C4-2B (cell line): ENCODE measurements at regions not wholly inside any gene's neighbourhood (a gene's known extent, or its start where the extent isn't known, plus 50 kb on each side); places are given as distances from the start of the nearest gene placed in this dataset.

Source experiments
- H3K27ac ChIP-seq: fragments of 450-650 bp; 2 replicates; pipeline ENCODE4 v1.5.1; 2017
- CTCF ChIP-seq: fragments of 450-650 bp; conservative IDR thresholded peaks from 2 replicates; pipeline ENCODE4 v1.5.1; 2017; ENCODE audit warnings: mild to moderate bottlenecking
- ZFX ChIP-seq: fragments of 450-650 bp; IDR thresholded peaks from 2 replicates; pipeline ENCODE4 v1.6.1; 2017

DNA sequence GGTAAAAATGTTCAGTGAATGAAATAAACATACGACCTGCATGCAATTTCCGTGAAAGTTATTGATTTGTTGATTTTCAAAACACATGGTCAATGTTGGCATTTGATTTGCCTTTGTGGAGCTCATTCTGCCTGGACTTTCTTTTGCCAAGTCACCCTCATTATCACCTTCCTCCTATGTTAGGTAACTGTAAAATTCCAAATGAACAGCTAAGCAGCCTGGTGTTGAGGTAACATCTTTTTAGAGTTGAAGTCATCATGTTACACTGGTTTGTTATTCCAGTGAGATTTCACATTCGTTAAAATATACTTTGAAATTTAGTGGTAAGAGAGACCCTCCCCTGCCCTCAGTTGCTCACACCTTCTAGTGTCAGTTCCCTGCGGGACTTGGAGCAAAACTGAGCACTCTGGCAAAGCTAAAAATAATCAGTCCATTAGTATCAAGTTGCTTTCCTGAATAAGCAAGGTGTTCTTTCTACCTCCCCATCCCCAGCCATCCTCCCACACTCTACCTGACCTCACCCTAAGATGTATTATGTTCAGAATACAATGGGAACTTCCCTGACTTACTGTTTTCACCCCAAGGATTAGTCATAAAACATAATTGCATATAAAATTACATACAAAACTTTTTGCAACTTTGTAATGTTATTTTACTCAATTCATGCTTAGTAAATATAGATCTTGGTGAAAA, 283.3 kb upstream of the SEMA3A start:
- TF ChIP-seq ZFX (no peak), CTCF (no peak)
- H3K27ac ChIP-seq = no peak overlapping the region

DNA sequence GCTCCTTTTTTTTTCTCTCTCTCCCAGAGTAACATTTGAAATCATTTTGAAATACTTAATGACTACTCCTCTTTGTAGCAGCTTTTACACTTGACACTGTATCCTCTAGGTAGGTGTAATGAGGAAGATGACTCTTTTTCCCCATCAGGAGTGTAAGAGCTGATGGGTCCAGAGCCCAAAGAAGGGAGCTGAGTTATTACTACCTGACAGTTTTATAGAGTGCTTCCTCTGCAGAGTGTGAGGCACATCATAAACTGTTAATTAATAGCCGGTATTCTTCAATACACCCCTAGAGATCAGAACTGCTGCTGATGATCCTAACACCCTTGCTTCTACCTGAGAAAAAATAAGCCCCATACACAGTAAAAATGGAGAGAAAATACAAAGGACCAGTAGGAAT, 279.8 kb upstream of the SEMA3A start:
- no peak for TF ChIP-seq CTCF
- no peak for TF ChIP-seq ZFX

GRCh38 chr7:84471576-84471975, 277.0 kb upstream of the SEMA3A start:
- no peak overlapping the region for H3K27ac ChIP-seq
- TF ChIP-seq CTCF (no peak), ZFX (no peak)

More for the DNA sequence above, 279.8 kb upstream of the SEMA3A start:
- no peak overlapping the region for H3K27ac ChIP-seq

DNA sequence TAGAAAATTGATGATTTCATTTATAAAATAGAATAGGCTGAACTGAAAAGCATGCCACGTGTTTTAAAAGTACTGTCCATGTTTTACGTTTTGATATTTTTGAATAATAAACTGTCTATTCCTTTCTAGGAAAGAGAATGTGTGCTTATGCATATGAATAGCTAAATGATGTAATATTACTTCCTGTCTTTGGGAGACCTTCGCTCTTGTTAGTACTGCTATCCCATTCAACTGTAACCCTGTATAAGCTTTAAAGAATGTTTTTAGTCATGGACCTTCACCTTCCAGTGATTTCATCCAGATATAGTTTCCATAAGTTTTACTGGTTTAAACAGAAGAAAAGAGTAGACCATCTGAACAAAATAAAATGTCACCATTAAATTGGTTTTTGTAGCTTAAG, 274.4 kb upstream of the SEMA3A start:
- TF ChIP-seq CTCF (no peak), ZFX (no peak)
- no peak overlapping the region for H3K27ac ChIP-seq

DNA sequence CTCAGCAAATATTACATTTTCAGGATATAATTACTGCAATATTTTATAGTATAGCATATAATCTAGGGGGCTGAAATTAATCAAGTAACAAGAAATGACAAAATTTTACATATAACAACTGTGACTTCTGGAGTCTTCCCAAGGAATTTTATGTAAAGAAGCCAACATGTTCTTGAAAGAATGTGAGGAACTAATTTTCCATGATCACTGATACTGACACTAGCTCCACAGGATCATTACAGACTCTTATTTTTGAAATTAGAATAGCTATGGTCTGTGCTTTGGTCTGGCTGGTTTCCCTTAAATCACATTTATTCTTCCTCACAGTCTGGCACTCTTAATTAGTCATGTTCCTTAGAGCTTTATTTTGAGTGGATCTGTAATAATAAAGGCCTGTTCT, 267.7 kb upstream of the SEMA3A start:
- no peak for TF ChIP-seq ZFX
- no peak for TF ChIP-seq CTCF
- H3K27ac ChIP-seq = no peak overlapping the region

DNA sequence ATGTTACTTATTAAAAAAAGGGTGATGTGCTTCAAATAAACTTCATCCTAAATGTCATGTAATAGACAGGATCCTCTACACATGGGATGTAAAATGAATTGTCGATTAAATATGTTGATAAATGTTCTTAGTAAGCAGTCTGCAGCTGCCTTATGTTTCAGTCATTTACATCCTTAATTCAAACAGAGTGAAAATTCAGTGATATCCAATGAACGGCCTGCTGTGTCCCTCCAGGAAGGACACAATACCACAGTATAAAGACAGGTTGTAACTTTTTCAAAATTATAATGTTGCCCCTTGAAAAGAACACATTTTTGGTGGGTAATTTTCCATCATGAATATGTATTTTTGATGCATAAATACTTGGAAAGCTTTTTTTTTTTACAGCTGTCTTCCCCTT, 266.5 kb upstream of the SEMA3A start:
- TF ChIP-seq CTCF = no peak
- TF ChIP-seq ZFX = no peak
- H3K27ac ChIP-seq = no peak overlapping the region

DNA sequence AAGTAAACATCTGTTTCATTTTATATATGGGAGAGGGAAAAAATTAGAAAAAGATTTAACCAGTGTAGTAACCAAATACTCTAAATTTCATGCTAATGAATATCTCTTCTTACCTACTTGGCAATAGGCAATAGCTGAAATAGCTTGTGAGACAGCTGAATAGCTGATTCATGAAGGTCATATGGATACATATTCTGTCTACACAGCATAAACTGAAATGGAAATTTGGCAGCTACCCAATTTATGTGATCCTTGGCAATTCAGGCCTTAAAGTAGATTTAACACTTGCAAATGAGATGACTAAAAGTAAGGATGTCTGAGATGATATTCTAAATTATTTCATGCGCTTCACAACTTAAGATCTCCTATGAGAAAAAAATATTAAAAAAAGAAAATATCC, 261.2 kb upstream of the SEMA3A start:
- no peak overlapping the region for H3K27ac ChIP-seq
- TF ChIP-seq ZFX (no peak), CTCF (no peak)
